ENCODE measurements at regions not wholly inside any gene's neighbourhood (a gene's known extent, or its start where the extent isn't known, plus 50 kb on each side); places are given as distances from the start of the nearest gene placed in this dataset.

GRCh38 chr10:63929831-63930467, 408.7 kb downstream of the REEP3 start:
- Histone ChIP-seq H4K91ac (ENCODE audit: low read depth, low read length, poor library complexity) (no peak overlapping the region), H3K79me1 (ENCODE audit: low read depth, low read length) (no peaks in the 10 kb centered on the region)
- WGBS, 2 donors (ENCODE audit: extremely low coverage in 2 of 2, insufficient read length in 2 of 2, insufficient replicate concordance in 1 of 2), result no CpG with 5 or more reads among the region's 4 CpGs

DNA sequence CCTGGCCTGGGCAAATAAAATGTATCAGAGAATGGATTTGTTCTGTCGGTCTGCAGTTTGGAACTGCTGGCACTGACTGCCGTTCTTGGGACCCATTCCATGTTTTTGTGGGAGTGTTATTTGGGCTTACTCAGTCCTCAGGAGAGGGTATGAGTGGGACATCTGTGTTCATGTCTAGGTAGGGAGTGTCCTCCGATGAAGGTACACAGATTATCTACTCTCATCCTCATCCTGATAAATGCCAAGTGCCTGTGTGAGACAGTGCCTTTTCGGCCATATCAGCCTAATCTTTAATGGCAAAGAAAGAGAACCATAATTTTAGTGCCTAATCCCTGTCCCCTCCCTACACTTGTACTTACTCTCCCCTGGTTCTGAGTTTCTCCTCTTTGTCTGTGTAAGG, 409.4 kb downstream of the REEP3 start:
- no peak overlapping the region for H2AK5ac ChIP-seq (ENCODE audit: low read depth, low read length)
- no peak overlapping the region for H3K4me2 ChIP-seq (ENCODE audit: insufficient read depth, low read length, poor library complexity, severe bottlenecking)
- H3K9ac ChIP-seq (ENCODE audit: low read depth, low read length, poor library complexity), result no peak overlapping the region
- no peaks in the 10 kb centered on the region for H3K27me3 ChIP-seq (ENCODE audit: control insufficient read depth in 3 of 3, insufficient read depth in 3 of 3, low read depth in 1 of 3, low read length in 3 of 3)
- no peak overlapping the region for H3K23ac ChIP-seq (ENCODE audit: low read depth, low read length, poor library complexity)
- H2AFZ ChIP-seq (ENCODE audit: low read length), result no peak overlapping the region
- H3K18ac ChIP-seq (ENCODE audit: low read length), result no peak overlapping the region
- peaks cover 0 to 6% of the 10 kb centered on the region in 2 donors for H3K4me1 ChIP-seq (ENCODE audit: control insufficient read depth in 2 of 2, insufficient read depth in 1 of 2, low read depth in 1 of 2, low read length in 2 of 2)
- H2BK120ac ChIP-seq (ENCODE audit: low read depth, low read length), result no peak overlapping the region
- no peak overlapping the region for H3K4me3 ChIP-seq (ENCODE audit: low read length in 2 of 2)
- no peak overlapping the region for H2BK5ac ChIP-seq (ENCODE audit: low read length)
- H3K27ac ChIP-seq (replicated peaks; ENCODE audit: low read length), result no peak overlapping the region
- peaks cover 0 to 2% of the 10 kb centered on the region in 2 donors for H3K9me3 ChIP-seq (replicated peaks in 1 of 2; ENCODE audit: control insufficient read depth in 2 of 2, insufficient read depth in 1 of 2, low read depth in 1 of 2, low read length in 2 of 2)
- no peaks in the 10 kb centered on the region for H3K79me1 ChIP-seq (ENCODE audit: low read depth, low read length)
- no peak for DNase-seq (ENCODE audit: low spot score)
- no peak overlapping the region for H3K14ac ChIP-seq (ENCODE audit: low read length)
- H4K8ac ChIP-seq (ENCODE audit: low read depth, low read length), result no peak overlapping the region
- no peak overlapping the region for H2BK12ac ChIP-seq (ENCODE audit: low read length)
- no CpG with 5 or more reads among the region's 4 CpGs for WGBS, 2 donors (ENCODE audit: extremely low coverage in 2 of 2, insufficient read length in 2 of 2, insufficient replicate concordance in 1 of 2)
- H3K36me3 ChIP-seq (replicated peaks in 1 of 2; ENCODE audit: control insufficient read depth in 2 of 2, insufficient read depth in 2 of 2, low read length in 2 of 2), result no peaks in the 10 kb centered on the region
- H3K4ac ChIP-seq (ENCODE audit: low read length), result no peak overlapping the region
- no peak overlapping the region for H2BK15ac ChIP-seq (ENCODE audit: low read length)
- H4K91ac ChIP-seq (ENCODE audit: low read depth, low read length, poor library complexity), result no peak overlapping the region

More at GRCh38 chr10:63929831-63930467, 408.7 kb downstream of the REEP3 start:
- Histone ChIP-seq H3K9me3 (replicated peaks in 1 of 2; ENCODE audit: control insufficient read depth in 2 of 2, insufficient read depth in 1 of 2, low read depth in 1 of 2, low read length in 2 of 2) (peaks cover 0 to 2% of the 10 kb centered on the region in 2 donors), H2BK120ac (ENCODE audit: low read depth, low read length) (no peak overlapping the region), H3K4me3 (ENCODE audit: low read length in 2 of 2) (no peak overlapping the region), H3K14ac (ENCODE audit: low read length) (no peak overlapping the region), H2BK15ac (ENCODE audit: low read length) (no peak overlapping the region), H3K9ac (ENCODE audit: low read depth, low read length, poor library complexity) (no peak overlapping the region), H2BK5ac (ENCODE audit: low read length) (no peak overlapping the region), H3K27ac (replicated peaks; ENCODE audit: low read length) (no peak overlapping the region), H3K36me3 (replicated peaks in 1 of 2; ENCODE audit: control insufficient read depth in 2 of 2, insufficient read depth in 2 of 2, low read length in 2 of 2) (no peaks in the 10 kb centered on the region), H3K27me3 (ENCODE audit: control insufficient read depth in 3 of 3, insufficient read depth in 3 of 3, low read depth in 1 of 3, low read length in 3 of 3) (no peaks in the 10 kb centered on the region), H3K23ac (ENCODE audit: low read depth, low read length, poor library complexity) (no peak overlapping the region), H2AK5ac (ENCODE audit: low read depth, low read length) (no peak overlapping the region), H3K4me1 (ENCODE audit: control insufficient read depth in 2 of 2, insufficient read depth in 1 of 2, low read depth in 1 of 2, low read length in 2 of 2) (peaks cover 0 to 6% of the 10 kb centered on the region in 2 donors), H3K18ac (ENCODE audit: low read length) (no peak overlapping the region), H3K4me2 (ENCODE audit: insufficient read depth, low read length, poor library complexity, severe bottlenecking) (no peak overlapping the region), H3K4ac (ENCODE audit: low read length) (no peak overlapping the region), H2BK12ac (ENCODE audit: low read length) (no peak overlapping the region), H2AFZ (ENCODE audit: low read length) (no peak overlapping the region), H4K8ac (ENCODE audit: low read depth, low read length) (no peak overlapping the region)
- no peak for DNase-seq (ENCODE audit: low spot score)

DNA sequence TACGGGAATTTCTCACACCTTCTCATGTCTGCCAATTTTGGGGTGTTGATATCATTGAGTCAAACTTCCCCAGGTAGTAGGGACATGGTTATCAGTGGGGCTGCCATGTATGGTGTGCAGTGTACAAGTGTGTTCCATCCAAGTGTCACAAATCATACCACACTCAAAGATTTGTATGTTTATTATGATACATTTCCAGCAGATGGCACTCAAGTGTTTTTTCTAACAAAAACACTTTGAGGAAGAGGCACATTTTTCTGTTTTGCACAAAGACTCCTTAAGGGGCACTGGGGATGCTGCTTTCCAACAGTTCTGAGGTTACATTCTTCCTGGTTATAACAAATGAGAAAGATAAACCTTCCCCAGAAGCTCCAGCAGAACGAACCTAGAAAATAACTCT, 414.5 kb downstream of the REEP3 start:
- H3K36me3 ChIP-seq (replicated peaks in 1 of 2; ENCODE audit: control insufficient read depth in 2 of 2, insufficient read depth in 2 of 2, low read length in 2 of 2), result no peaks in the 10 kb centered on the region
- no peak overlapping the region for H3K23ac ChIP-seq (ENCODE audit: low read depth, low read length, poor library complexity)
- H3K27ac ChIP-seq (replicated peaks; ENCODE audit: low read length), result no peak overlapping the region
- no peak overlapping the region for H2BK12ac ChIP-seq (ENCODE audit: low read length)
- H3K9ac ChIP-seq (ENCODE audit: low read depth, low read length, poor library complexity), result no peak overlapping the region
- DNase-seq (ENCODE audit: low spot score), result no peak
- H3K4me1 ChIP-seq (ENCODE audit: control insufficient read depth in 2 of 2, insufficient read depth in 1 of 2, low read depth in 1 of 2, low read length in 2 of 2), result peaks cover 0 to 6% of the 10 kb centered on the region in 2 donors
- no peak overlapping the region for H3K18ac ChIP-seq (ENCODE audit: low read length)
- no peaks in the 10 kb centered on the region for H3K79me1 ChIP-seq (ENCODE audit: low read depth, low read length)
- H2BK15ac ChIP-seq (ENCODE audit: low read length), result no peak overlapping the region
- no peak overlapping the region for H3K4ac ChIP-seq (ENCODE audit: low read length)
- no peak overlapping the region for H4K91ac ChIP-seq (ENCODE audit: low read depth, low read length, poor library complexity)
- no peak overlapping the region for H4K8ac ChIP-seq (ENCODE audit: low read depth, low read length)
- no peak overlapping the region for H2BK5ac ChIP-seq (ENCODE audit: low read length)
- H3K4me2 ChIP-seq (ENCODE audit: insufficient read depth, low read length, poor library complexity, severe bottlenecking), result no peak overlapping the region
- H3K14ac ChIP-seq (ENCODE audit: low read length), result no peak overlapping the region
- no peaks in the 10 kb centered on the region for H3K9me3 ChIP-seq (replicated peaks in 1 of 2; ENCODE audit: control insufficient read depth in 2 of 2, insufficient read depth in 1 of 2, low read depth in 1 of 2, low read length in 2 of 2)
- H3K4me3 ChIP-seq (ENCODE audit: low read length in 2 of 2), result no peak overlapping the region
- no peak overlapping the region for H2BK120ac ChIP-seq (ENCODE audit: low read depth, low read length)
- WGBS, 2 donors (ENCODE audit: extremely low coverage in 2 of 2, insufficient read length in 2 of 2, insufficient replicate concordance in 1 of 2), result no CpG with 5 or more reads among the region's 2 CpGs
- no peaks in the 10 kb centered on the region for H3K27me3 ChIP-seq (ENCODE audit: control insufficient read depth in 3 of 3, insufficient read depth in 3 of 3, low read depth in 1 of 3, low read length in 3 of 3)
- no peak overlapping the region for H2AK5ac ChIP-seq (ENCODE audit: low read depth, low read length)
- H2AFZ ChIP-seq (ENCODE audit: low read length), result no peak overlapping the region

- no peak overlapping the region for H3K9ac ChIP-seq (ENCODE audit: low read depth, low read length, poor library complexity)
- H3K18ac ChIP-seq (ENCODE audit: low read length), result no peak overlapping the region
- H2BK15ac ChIP-seq (ENCODE audit: low read length), result no peak overlapping the region
- no peak overlapping the region for H3K27ac ChIP-seq (replicated peaks; ENCODE audit: low read length)
- H3K27me3 ChIP-seq (ENCODE audit: control insufficient read depth in 3 of 3, insufficient read depth in 3 of 3, low read depth in 1 of 3, low read length in 3 of 3), result no peaks in the 10 kb centered on the region
- H2AK5ac ChIP-seq (ENCODE audit: low read depth, low read length), result no peak overlapping the region
- no peak overlapping the region for H2BK120ac ChIP-seq (ENCODE audit: low read depth, low read length)
- H4K91ac ChIP-seq (ENCODE audit: low read depth, low read length, poor library complexity), result no peak overlapping the region
- H3K4me3 ChIP-seq (ENCODE audit: low read length in 2 of 2), result no peak overlapping the region
- H3K4me2 ChIP-seq (ENCODE audit: insufficient read depth, low read length, poor library complexity, severe bottlenecking), result no peak overlapping the region
- no peaks in the 10 kb centered on the region for H3K36me3 ChIP-seq (replicated peaks in 1 of 2; ENCODE audit: control insufficient read depth in 2 of 2, insufficient read depth in 2 of 2, low read length in 2 of 2)
- H2BK12ac ChIP-seq (ENCODE audit: low read length), result no peak overlapping the region
- H3K9me3 ChIP-seq (replicated peaks in 1 of 2; ENCODE audit: control insufficient read depth in 2 of 2, insufficient read depth in 1 of 2, low read depth in 1 of 2, low read length in 2 of 2), result peaks cover 0 to 2% of the 10 kb centered on the region in 2 donors
- no peak overlapping the region for H2AFZ ChIP-seq (ENCODE audit: low read length)
- no peak overlapping the region for H4K8ac ChIP-seq (ENCODE audit: low read depth, low read length)
- no peak overlapping the region for H2BK5ac ChIP-seq (ENCODE audit: low read length)
- H3K4ac ChIP-seq (ENCODE audit: low read length), result no peak overlapping the region
- no peak overlapping the region for H3K14ac ChIP-seq (ENCODE audit: low read length)
- DNase-seq (ENCODE audit: low spot score), result no peak
- no peaks in the 10 kb centered on the region for H3K4me1 ChIP-seq (ENCODE audit: control insufficient read depth in 2 of 2, insufficient read depth in 1 of 2, low read depth in 1 of 2, low read length in 2 of 2)
- H3K79me1 ChIP-seq (ENCODE audit: low read depth, low read length), result no peaks in the 10 kb centered on the region
- H3K23ac ChIP-seq (ENCODE audit: low read depth, low read length, poor library complexity), result no peak overlapping the region
- no CpG with 5 or more reads among the region's 1 CpG for WGBS, 2 donors (ENCODE audit: extremely low coverage in 2 of 2, insufficient read length in 2 of 2, insufficient replicate concordance in 1 of 2)
Observed at GRCh38 chr10:63940277-63940922, 419.2 kb downstream of the REEP3 start.

Measured in neuronal stem cell (in vitro differentiated cells).